Bronchial epithelial cell (primary cell): ENCODE measurements at regions not wholly inside any gene's neighbourhood (a gene's known extent, or its start where the extent isn't known, plus 50 kb on each side); places are given as distances from the start of the nearest gene placed in this dataset.

Source experiments
- DNase-seq: peaks from one replicate; pipeline ENCODE4 v3.0.0-alpha.2; 2010; ENCODE audit warnings: low read depth
- FAIRE-seq: peaks from 2 replicates; lab custom pipeline; 2011; peaks lifted over from hg19 to GRCh38; lab: Jason Lieb, UNC
- H3K27me3 ChIP-seq: 2 replicates; pipeline ENCODE4 v1.5.1; 2011; ENCODE audit warnings: low read length; ENCODE audit not compliant: control insufficient read depth, insufficient read depth
- H3K36me3 ChIP-seq: 2 replicates; pipeline ENCODE4 v1.5.1; 2011; ENCODE audit warnings: low read length; ENCODE audit not compliant: control insufficient read depth, insufficient read depth
- H3K4me3 ChIP-seq: 2 replicates; pipeline ENCODE4 v1.5.1; 2011; ENCODE audit warnings: mild to moderate bottlenecking, low read depth, low read length, control low read depth
- CTCF ChIP-seq: IDR thresholded peaks from 2 replicates; pipeline ENCODE4 v1.5.1; 2011; ENCODE audit warnings: mild to moderate bottlenecking, moderate library complexity, low read length, control low read depth, inconsistent platforms; ENCODE audit not compliant: insufficient read depth, severe bottlenecking

- no peak for DNase-seq
- Histone ChIP-seq H3K4me3 (no peak overlapping the region), H3K36me3 (no peaks in the 10 kb centered on the region), H3K27me3 (no peaks in the 10 kb centered on the region)
- TF ChIP-seq CTCF = no peak
- no peak for FAIRE-seq
Measured at GRCh38 chr2:22683914-22684313, 701.1 kb upstream of the KLHL29 start.

GRCh38 chr2:22690096-22690495, 694.9 kb upstream of the KLHL29 start:
- no peak for DNase-seq
- Histone ChIP-seq H3K4me3 (no peak overlapping the region), H3K27me3 (no peaks in the 10 kb centered on the region), H3K36me3 (no peaks in the 10 kb centered on the region)
- no peak for FAIRE-seq
- TF ChIP-seq CTCF = no peak

GRCh38 chr2:22691666-22692065, 693.3 kb upstream of the KLHL29 start:
- Histone ChIP-seq H3K27me3 (no peaks in the 10 kb centered on the region), H3K36me3 (no peaks in the 10 kb centered on the region), H3K4me3 (no peak overlapping the region)
- DNase-seq = no peak
- no peak for TF ChIP-seq CTCF
- FAIRE-seq = no peak

GRCh38 chr2:22692746-22693145, 692.2 kb upstream of the KLHL29 start:
- FAIRE-seq = no peak

GRCh38 chr2:22694300-22694699, 690.7 kb upstream of the KLHL29 start:
- DNase-seq = no peak
- no peaks in the 10 kb centered on the region for H3K27me3 ChIP-seq
- no peak for TF ChIP-seq CTCF
- no peak overlapping the region for H3K4me3 ChIP-seq
- FAIRE-seq = no peak
- H3K36me3 ChIP-seq = no peaks in the 10 kb centered on the region

More at GRCh38 chr2:22692746-22693145, 692.2 kb upstream of the KLHL29 start:
- DNase-seq = no peak
- no peaks in the 10 kb centered on the region for H3K27me3 ChIP-seq
- no peak for TF ChIP-seq CTCF
- no peak overlapping the region for H3K4me3 ChIP-seq
- no peaks in the 10 kb centered on the region for H3K36me3 ChIP-seq

- FAIRE-seq = no peak
- no peak for DNase-seq
- H3K4me3 ChIP-seq = no peak overlapping the region
- H3K36me3 ChIP-seq = no peaks in the 10 kb centered on the region
- TF ChIP-seq CTCF = no peak
- no peaks in the 10 kb centered on the region for H3K27me3 ChIP-seq
Measured at GRCh38 chr2:22694856-22695255, 690.1 kb upstream of the KLHL29 start.
